ENCODE measurements at regions not wholly inside any gene's neighbourhood (a gene's known extent, or its start where the extent isn't known, plus 50 kb on each side); places are given as distances from the start of the nearest gene placed in this dataset.

DNA sequence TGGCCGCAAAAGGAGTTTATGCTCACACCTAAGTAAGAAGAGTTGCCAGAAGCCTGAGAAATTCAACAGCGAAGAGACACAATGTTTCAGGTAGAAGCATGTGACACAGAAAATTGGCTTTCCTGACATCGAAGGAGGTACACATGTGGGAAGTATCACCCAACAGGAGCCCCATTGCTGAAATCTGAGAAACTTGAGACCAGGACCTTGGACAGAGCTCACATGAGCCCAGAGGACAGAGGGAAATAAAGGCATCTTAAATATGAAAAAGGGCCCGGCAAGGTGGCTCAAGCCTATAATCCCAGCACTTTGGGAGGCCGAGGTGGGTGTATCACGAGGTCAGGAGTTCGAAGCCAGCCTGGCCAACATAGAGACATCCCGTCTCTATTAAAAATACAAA is 304.1 kb upstream of the C16orf82 start:
- TF ChIP-seq ZBED1 (IDR thresholded peaks at IDR 0.05; ENCODE audit: borderline replicate concordance) (no peak), SRF (IDR thresholded peaks at IDR 0.05; ENCODE audit: low read depth in 2 of 2, low read length in 2 of 2) (no peak), MYC (IDR thresholded peaks at IDR 0.05; ENCODE audit: insufficient read depth, insufficient read length, insufficient replicate concordance, low read length, severe bottlenecking) (no peak), EZH2 (IDR thresholded peaks at IDR 0.05; ENCODE audit: borderline replicate concordance, control insufficient read depth, low read depth, low read length) (no peak), HDAC2 (IDR thresholded peaks at IDR 0.05) (no peak), EP300 (IDR thresholded peaks at IDR 0.05; ENCODE audit: borderline replicate concordance in 1 of 2, control insufficient read depth in 1 of 2, low read depth in 2 of 2, low read length in 2 of 2) (no peak), RBBP5 (conservative IDR thresholded peaks at IDR 0.05) (no peak), RUNX3 (IDR thresholded peaks at IDR 0.05; ENCODE audit: low read length) (no peak), SMAD1 (IDR thresholded peaks at IDR 0.05; ENCODE audit: low read depth, partially characterized antibody) (no peak)
- TF ChIP-seq, protein P1, sequence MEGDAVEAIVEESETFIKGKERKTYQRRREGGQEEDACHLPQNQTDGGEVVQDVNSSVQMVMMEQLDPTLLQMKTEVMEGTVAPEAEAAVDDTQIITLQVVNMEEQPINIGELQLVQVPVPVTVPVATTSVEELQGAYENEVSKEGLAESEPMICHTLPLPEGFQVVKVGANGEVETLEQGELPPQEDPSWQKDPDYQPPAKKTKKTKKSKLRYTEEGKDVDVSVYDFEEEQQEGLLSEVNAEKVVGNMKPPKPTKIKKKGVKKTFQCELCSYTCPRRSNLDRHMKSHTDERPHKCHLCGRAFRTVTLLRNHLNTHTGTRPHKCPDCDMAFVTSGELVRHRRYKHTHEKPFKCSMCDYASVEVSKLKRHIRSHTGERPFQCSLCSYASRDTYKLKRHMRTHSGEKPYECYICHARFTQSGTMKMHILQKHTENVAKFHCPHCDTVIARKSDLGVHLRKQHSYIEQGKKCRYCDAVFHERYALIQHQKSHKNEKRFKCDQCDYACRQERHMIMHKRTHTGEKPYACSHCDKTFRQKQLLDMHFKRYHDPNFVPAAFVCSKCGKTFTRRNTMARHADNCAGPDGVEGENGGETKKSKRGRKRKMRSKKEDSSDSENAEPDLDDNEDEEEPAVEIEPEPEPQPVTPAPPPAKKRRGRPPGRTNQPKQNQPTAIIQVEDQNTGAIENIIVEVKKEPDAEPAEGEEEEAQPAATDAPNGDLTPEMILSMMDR (IDR thresholded peaks at IDR 0.05 in 2 of 3, conservative IDR thresholded peaks at IDR 0.05 in 1 of 3; ENCODE audit: control insufficient read depth in 2 of 3, extremely low read depth in 1 of 3, insufficient read depth in 1 of 3, low read depth in 3 of 3, low read length in 3 of 3), result no peak

Measured in GM12878 (cell line).